Fibroblast of the aortic adventitia (primary cell): ENCODE measurements at regions not wholly inside any gene's neighbourhood (a gene's known extent, or its start where the extent isn't known, plus 50 kb on each side); places are given as distances from the start of the nearest gene placed in this dataset.

Experiments
- DNase-seq: peaks from one replicate; pipeline ENCODE4 v3.0.0-alpha.2; 2010; ENCODE audit warnings: low read depth
- H3K4me3 ChIP-seq: 2 replicates; pipeline ENCODE4 v1.5.1; 2011; ENCODE audit warnings: low read depth, mild to moderate bottlenecking, control low read depth, low read length, moderate library complexity
- CTCF ChIP-seq: IDR thresholded peaks from 2 replicates; pipeline ENCODE4 v1.5.1; 2011; ENCODE audit warnings: mild to moderate bottlenecking, low read length, control low read depth, inconsistent platforms; ENCODE audit not compliant: insufficient read depth

GRCh38 chr15:62909257-62909656 is 133.3 kb upstream of the TPM1 start:
- no peak for TF ChIP-seq CTCF
- no peak overlapping the region for H3K4me3 ChIP-seq
- DNase-seq = no peak

GRCh38 chr15:62912282-62912681 is 130.3 kb upstream of the TPM1 start:
- no peak for DNase-seq
- H3K4me3 ChIP-seq = no peak overlapping the region
- no peak for TF ChIP-seq CTCF

GRCh38 chr15:62912808-62913207 is 129.7 kb upstream of the TPM1 start:
- DNase-seq = no peak
- H3K4me3 ChIP-seq = no peak overlapping the region
- peak; percentile 4 for TF ChIP-seq CTCF

- no peak for TF ChIP-seq CTCF
- H3K4me3 ChIP-seq = no peak overlapping the region
- no peak for DNase-seq
These were observed 129.3 kb upstream of the TPM1 start for GRCh38 chr15:62913246-62913645.

GRCh38 chr15:62914461-62915079 is 128.0 kb upstream of the TPM1 start:
- H3K4me3 ChIP-seq = no peak overlapping the region
- no peak for TF ChIP-seq CTCF
- DNase-seq = no peak

- peak; percentile 85 for DNase-seq
- no peak for TF ChIP-seq CTCF
- H3K4me3 ChIP-seq = no peak overlapping the region
These were observed 121.7 kb upstream of the TPM1 start for GRCh38 chr15:62920682-62921502.
